ENCODE measurements at regions not wholly inside any gene's neighbourhood (a gene's known extent, or its start where the extent isn't known, plus 50 kb on each side); places are given as distances from the start of the nearest gene placed in this dataset.
A peak's percentile ranks its signal among the peaks of the same experiment; 100 is the strongest.
"Not testable (repeated sequence)": the region's sequence is repeated elsewhere in the genome, so short reads cannot be mapped to it uniquely, and the experiment has no call there.

GRCh38 chr14:65972346-65972870 is 513.8 kb upstream of the CCDC196 start:
- no peak for DNase-seq

GRCh38 chr14:65972891-65973290 is 513.3 kb upstream of the CCDC196 start:
- no peak for DNase-seq

GRCh38 chr14:65975865-65976264 is 510.3 kb upstream of the CCDC196 start:
- DNase-seq = no peak

- DNase-seq = no peak
Observed at GRCh38 chr14:65976761-65977404, 509.3 kb upstream of the CCDC196 start.

- DNase-seq = no peak
Observed at GRCh38 chr14:65981192-65981843, 504.9 kb upstream of the CCDC196 start.

- no peak for DNase-seq
Observed at GRCh38 chr14:65986041-65986440, 500.1 kb upstream of the CCDC196 start.

- DNase-seq = no peak
Observed at GRCh38 chr14:65989981-65990380, 496.2 kb upstream of the CCDC196 start.

GRCh38 chr14:65991104-65991503 is 495.1 kb upstream of the CCDC196 start:
- DNase-seq = no peak

GRCh38 chr14:65991935-65992334 is 494.2 kb upstream of the CCDC196 start:
- DNase-seq = not testable (repeated sequence)

GRCh38 chr14:65993103-65993502 is 493.1 kb upstream of the CCDC196 start:
- no peak for DNase-seq

GRCh38 chr14:65993996-65994395 is 492.2 kb upstream of the CCDC196 start:
- DNase-seq = no peak

- DNase-seq = no peak
Observed at GRCh38 chr14:65997347-65997746, 488.8 kb upstream of the CCDC196 start.

- no peak for DNase-seq
Observed at GRCh38 chr14:65999865-66000264, 486.3 kb upstream of the CCDC196 start.

- no peak for DNase-seq
Observed at GRCh38 chr14:66000766-66001165, 485.4 kb upstream of the CCDC196 start.

GRCh38 chr14:66001356-66001755 is 484.8 kb upstream of the CCDC196 start:
- DNase-seq = no peak

- peak; percentile 20 for DNase-seq
Observed at GRCh38 chr14:66003082-66003730, 483.0 kb upstream of the CCDC196 start.

GRCh38 chr14:66005900-66006434 is 480.2 kb upstream of the CCDC196 start:
- no peak for DNase-seq

- no peak for DNase-seq
Observed at GRCh38 chr14:66008631-66009030, 477.5 kb upstream of the CCDC196 start.

- peak; percentile 10 for DNase-seq
Observed at GRCh38 chr14:66009089-66009488, 477.1 kb upstream of the CCDC196 start.

- DNase-seq = no peak
Observed at GRCh38 chr14:66010695-66011094, 475.5 kb upstream of the CCDC196 start.

GRCh38 chr14:66011855-66012254 is 474.3 kb upstream of the CCDC196 start:
- DNase-seq = no peak

- not testable (repeated sequence) for DNase-seq
Observed at GRCh38 chr14:66013607-66014006, 472.6 kb upstream of the CCDC196 start.

All from tongue (tissue), 1 donor.